Tibial nerve (tissue), 3 donors: ENCODE measurements at regions not wholly inside any gene's neighbourhood (a gene's known extent, or its start where the extent isn't known, plus 50 kb on each side); places are given as distances from the start of the nearest gene placed in this dataset.

Source experiments
- CTCF ChIP-seq, 5 experiments: fragments of 200-600 bp in 3 of 5; fragments of 450-650 bp in 2 of 5; sonication (generic) in 3 of 5; IDR thresholded peaks; one replicate each; pipeline ENCODE4 v1.5.1; 2016 to 2019; ENCODE audit warnings: antibody characterized with exemption in 5 of 5, mild to moderate bottlenecking in 3 of 5, moderate library complexity in 2 of 5
- POLR2A ChIP-seq, 2 donors: fragments of 450-650 bp; IDR thresholded peaks; one replicate each; pipeline ENCODE4 v1.6.1; 2017; ENCODE audit warnings: antibody characterized with exemption in 2 of 2, mild to moderate bottlenecking in 2 of 2, moderate library complexity in 2 of 2

GRCh38 chrX:56468441-56468840 is 95.0 kb upstream of the UBQLN2 start:
- TF ChIP-seq CTCF (IDR thresholded peaks at IDR 0.05) (no peak), POLR2A (IDR thresholded peaks at IDR 0.05) (no peak)
